ENCODE measurements at regions not wholly inside any gene's neighbourhood (a gene's known extent, or its start where the extent isn't known, plus 50 kb on each side); places are given as distances from the start of the nearest gene placed in this dataset.

DNA sequence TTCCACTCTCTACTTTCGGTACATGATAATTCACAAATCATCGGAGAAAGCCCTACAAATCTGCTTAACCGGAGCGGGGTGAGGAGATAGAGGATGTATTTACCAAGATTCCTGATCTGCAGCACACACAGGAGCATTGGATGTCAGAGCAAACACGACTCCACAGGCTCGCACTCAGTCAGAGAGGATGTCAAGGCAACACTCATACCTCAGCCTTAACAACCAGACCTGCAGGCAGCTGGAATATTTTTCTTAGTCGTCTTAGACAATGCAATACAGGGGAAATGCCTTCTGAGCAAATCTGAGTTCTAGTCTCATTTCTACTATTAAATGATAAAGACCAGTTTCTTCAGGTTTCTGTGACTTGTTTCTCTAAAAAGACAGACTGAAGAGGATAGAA, 159.3 kb upstream of the CPNE8 start:
- TF ChIP-seq EZH2 (IDR thresholded peaks at IDR 0.05; ENCODE audit: borderline replicate concordance, low read depth, low read length, poor library complexity, severe bottlenecking) = no peak
- TF ChIP-seq, protein P1, sequence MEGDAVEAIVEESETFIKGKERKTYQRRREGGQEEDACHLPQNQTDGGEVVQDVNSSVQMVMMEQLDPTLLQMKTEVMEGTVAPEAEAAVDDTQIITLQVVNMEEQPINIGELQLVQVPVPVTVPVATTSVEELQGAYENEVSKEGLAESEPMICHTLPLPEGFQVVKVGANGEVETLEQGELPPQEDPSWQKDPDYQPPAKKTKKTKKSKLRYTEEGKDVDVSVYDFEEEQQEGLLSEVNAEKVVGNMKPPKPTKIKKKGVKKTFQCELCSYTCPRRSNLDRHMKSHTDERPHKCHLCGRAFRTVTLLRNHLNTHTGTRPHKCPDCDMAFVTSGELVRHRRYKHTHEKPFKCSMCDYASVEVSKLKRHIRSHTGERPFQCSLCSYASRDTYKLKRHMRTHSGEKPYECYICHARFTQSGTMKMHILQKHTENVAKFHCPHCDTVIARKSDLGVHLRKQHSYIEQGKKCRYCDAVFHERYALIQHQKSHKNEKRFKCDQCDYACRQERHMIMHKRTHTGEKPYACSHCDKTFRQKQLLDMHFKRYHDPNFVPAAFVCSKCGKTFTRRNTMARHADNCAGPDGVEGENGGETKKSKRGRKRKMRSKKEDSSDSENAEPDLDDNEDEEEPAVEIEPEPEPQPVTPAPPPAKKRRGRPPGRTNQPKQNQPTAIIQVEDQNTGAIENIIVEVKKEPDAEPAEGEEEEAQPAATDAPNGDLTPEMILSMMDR (conservative IDR thresholded peaks at IDR 0.05; ENCODE audit: low read depth, low read length) = no peak
